ENCODE measurements at regions not wholly inside any gene's neighbourhood (a gene's known extent, or its start where the extent isn't known, plus 50 kb on each side); places are given as distances from the start of the nearest gene placed in this dataset.
"Not testable (repeated sequence)": the region's sequence is repeated elsewhere in the genome, so short reads cannot be mapped to it uniquely, and the experiment has no call there.

- DNase-seq (ENCODE audit: low read depth in 3 of 3), result no peak
These were observed 110.7 kb downstream of the COPS8 start for GRCh38 chr2:237196409-237196808.

- no peak for DNase-seq (ENCODE audit: low read depth in 3 of 3)
These were observed 111.4 kb downstream of the COPS8 start for GRCh38 chr2:237196866-237197618.

GRCh38 chr2:237198164-237198855 is 112.6 kb downstream of the COPS8 start:
- no peak for DNase-seq (ENCODE audit: low read depth in 3 of 3)

GRCh38 chr2:237199082-237199481 is 113.4 kb downstream of the COPS8 start:
- no peak for DNase-seq (ENCODE audit: low read depth in 3 of 3)

- DNase-seq (ENCODE audit: low read depth in 3 of 3), result no peak
These were observed 113.9 kb downstream of the COPS8 start for GRCh38 chr2:237199577-237199976.

- DNase-seq (ENCODE audit: low read depth in 3 of 3), result no peak
These were observed 114.8 kb downstream of the COPS8 start for GRCh38 chr2:237200462-237200861.

- DNase-seq (ENCODE audit: low read depth in 3 of 3), result no peak
These were observed 116.0 kb downstream of the COPS8 start for GRCh38 chr2:237201461-237202287.

- DNase-seq (ENCODE audit: low read depth in 3 of 3), result no peak
These were observed 116.8 kb downstream of the COPS8 start for GRCh38 chr2:237202288-237203030.

GRCh38 chr2:237205043-237205541 is 119.4 kb downstream of the COPS8 start:
- DNase-seq (ENCODE audit: low read depth in 3 of 3), result no peak

- no peak for DNase-seq (ENCODE audit: low read depth in 3 of 3)
These were observed 119.9 kb downstream of the COPS8 start for GRCh38 chr2:237205561-237205971.

- DNase-seq (ENCODE audit: low read depth in 3 of 3), result no peak
These were observed 122.0 kb downstream of the COPS8 start for GRCh38 chr2:237207646-237208045.

GRCh38 chr2:237208373-237209260 is 122.9 kb downstream of the COPS8 start:
- DNase-seq (ENCODE audit: low read depth in 3 of 3), result no peak

- no peak for DNase-seq (ENCODE audit: low read depth in 3 of 3)
These were observed 124.2 kb downstream of the COPS8 start for GRCh38 chr2:237209885-237210284.

- DNase-seq (ENCODE audit: low read depth in 3 of 3), result no peak
These were observed 124.6 kb downstream of the COPS8 start for GRCh38 chr2:237210297-237210696.

- no peak for DNase-seq (ENCODE audit: low read depth in 3 of 3)
These were observed 125.1 kb downstream of the COPS8 start for GRCh38 chr2:237210763-237211162.

- DNase-seq (ENCODE audit: low read depth in 3 of 3), result not testable (repeated sequence)
These were observed 126.9 kb downstream of the COPS8 start for GRCh38 chr2:237212356-237213279.

GRCh38 chr2:237213315-237214022 is 127.8 kb downstream of the COPS8 start:
- DNase-seq (ENCODE audit: low read depth in 3 of 3), result no peak

GRCh38 chr2:237214030-237214675 is 128.5 kb downstream of the COPS8 start:
- no peak for DNase-seq (ENCODE audit: low read depth in 3 of 3)
